ENCODE measurements at regions not wholly inside any gene's neighbourhood (a gene's known extent, or its start where the extent isn't known, plus 50 kb on each side); places are given as distances from the start of the nearest gene placed in this dataset.

- TF ChIP-seq, protein P1, sequence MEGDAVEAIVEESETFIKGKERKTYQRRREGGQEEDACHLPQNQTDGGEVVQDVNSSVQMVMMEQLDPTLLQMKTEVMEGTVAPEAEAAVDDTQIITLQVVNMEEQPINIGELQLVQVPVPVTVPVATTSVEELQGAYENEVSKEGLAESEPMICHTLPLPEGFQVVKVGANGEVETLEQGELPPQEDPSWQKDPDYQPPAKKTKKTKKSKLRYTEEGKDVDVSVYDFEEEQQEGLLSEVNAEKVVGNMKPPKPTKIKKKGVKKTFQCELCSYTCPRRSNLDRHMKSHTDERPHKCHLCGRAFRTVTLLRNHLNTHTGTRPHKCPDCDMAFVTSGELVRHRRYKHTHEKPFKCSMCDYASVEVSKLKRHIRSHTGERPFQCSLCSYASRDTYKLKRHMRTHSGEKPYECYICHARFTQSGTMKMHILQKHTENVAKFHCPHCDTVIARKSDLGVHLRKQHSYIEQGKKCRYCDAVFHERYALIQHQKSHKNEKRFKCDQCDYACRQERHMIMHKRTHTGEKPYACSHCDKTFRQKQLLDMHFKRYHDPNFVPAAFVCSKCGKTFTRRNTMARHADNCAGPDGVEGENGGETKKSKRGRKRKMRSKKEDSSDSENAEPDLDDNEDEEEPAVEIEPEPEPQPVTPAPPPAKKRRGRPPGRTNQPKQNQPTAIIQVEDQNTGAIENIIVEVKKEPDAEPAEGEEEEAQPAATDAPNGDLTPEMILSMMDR (IDR thresholded peaks at IDR 0.05): no peak
- no peak for TF ChIP-seq POLR2A (IDR thresholded peaks at IDR 0.05)
Observed at GRCh38 chr10:62590306-62590705, 214.2 kb upstream of the ADO start.

Measured in testis (tissue), 2 donors.